GM12875 (cell line): ENCODE measurements at regions not wholly inside any gene's neighbourhood (a gene's known extent, or its start where the extent isn't known, plus 50 kb on each side); places are given as distances from the start of the nearest gene placed in this dataset.

ENCODE experiments used
- H3K4me3 ChIP-seq: one replicate; pipeline ENCODE4 v1.5.1; 2011; ENCODE audit warnings: low read depth, low read length, control low read depth
- TF ChIP-seq, protein P1 (sequence below): IDR thresholded peaks from 2 replicates; pipeline ENCODE4 v1.5.1; 2011; ENCODE audit warnings: low read depth, mild to moderate bottlenecking, control low read depth, inconsistent platforms, low read length, moderate library complexity, borderline replicate concordance; ENCODE audit not compliant: insufficient read depth

DNA sequence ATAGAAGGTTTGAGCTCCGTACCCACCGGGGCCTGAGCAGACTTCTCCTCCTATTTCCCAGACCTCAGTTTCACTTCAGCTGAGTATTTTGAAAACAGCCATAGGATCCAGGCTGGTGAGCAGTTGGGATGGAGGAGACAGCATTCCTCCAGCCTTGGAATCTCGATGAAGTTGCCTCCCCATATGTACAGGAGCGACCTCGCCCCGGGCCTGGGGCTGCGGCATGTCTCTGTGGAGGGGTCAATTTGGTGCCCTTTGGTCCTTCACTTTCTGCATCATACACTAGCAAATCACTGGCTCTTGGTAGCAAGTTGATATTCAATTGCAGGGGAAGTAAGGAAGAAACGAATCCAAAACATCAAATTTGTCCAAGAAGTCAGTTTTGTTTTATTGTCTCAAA is 402.0 kb upstream of the IRX4 start:
- TF ChIP-seq, protein P1, sequence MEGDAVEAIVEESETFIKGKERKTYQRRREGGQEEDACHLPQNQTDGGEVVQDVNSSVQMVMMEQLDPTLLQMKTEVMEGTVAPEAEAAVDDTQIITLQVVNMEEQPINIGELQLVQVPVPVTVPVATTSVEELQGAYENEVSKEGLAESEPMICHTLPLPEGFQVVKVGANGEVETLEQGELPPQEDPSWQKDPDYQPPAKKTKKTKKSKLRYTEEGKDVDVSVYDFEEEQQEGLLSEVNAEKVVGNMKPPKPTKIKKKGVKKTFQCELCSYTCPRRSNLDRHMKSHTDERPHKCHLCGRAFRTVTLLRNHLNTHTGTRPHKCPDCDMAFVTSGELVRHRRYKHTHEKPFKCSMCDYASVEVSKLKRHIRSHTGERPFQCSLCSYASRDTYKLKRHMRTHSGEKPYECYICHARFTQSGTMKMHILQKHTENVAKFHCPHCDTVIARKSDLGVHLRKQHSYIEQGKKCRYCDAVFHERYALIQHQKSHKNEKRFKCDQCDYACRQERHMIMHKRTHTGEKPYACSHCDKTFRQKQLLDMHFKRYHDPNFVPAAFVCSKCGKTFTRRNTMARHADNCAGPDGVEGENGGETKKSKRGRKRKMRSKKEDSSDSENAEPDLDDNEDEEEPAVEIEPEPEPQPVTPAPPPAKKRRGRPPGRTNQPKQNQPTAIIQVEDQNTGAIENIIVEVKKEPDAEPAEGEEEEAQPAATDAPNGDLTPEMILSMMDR: no peak

DNA sequence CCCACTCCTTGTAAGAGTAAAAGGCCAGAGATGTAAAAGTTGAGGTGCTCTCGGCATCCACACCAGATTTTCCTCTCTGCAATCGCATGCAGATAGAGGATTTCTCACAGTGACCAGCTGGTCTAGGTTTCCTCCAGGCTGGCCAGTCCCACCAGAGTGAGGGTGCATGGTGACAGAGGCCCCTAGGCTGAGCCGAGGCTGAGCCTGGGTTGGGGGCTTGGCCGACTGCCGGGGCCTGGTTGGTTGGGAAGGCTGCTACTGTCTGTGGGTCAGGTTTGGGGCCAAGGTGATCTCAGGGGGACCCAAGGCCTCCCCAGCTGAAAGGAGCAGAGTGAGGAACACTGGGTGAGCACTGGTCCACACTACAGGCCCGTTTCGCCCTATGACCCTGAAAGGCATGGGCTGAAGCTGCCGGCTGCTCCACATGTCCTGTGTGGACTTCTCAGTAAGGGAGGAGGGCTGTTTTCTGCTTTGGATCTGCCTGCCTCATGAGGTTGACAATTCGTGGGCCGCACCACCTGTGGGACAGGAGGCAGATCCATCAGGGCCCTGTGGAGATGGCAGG is 400.8 kb upstream of the IRX4 start:
- TF ChIP-seq, protein P1: no peak
- H3K4me3 ChIP-seq: no peak overlapping the region

More for the DNA sequence above, 402.0 kb upstream of the IRX4 start:
- no peak overlapping the region for H3K4me3 ChIP-seq

DNA sequence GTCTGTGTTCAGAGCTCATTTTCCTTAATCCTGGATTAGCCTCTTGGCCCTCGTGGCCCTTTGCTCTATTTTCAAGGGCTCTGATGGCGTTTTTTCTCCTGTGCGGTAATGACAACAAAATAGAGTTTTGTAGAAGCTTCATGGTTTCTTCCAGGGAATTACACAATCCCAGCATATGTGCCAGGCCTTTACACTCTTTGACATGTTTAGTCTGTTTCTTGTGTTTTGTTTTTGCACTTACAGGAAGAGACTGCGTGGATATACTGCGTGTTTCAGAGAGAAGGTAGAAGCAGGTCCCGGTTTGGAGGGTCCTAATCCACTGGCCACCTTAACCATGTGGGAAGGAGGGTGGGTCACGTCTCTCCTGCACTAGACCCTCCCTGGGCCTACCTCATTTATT is 400.2 kb upstream of the IRX4 start:
- TF ChIP-seq, protein P1: no peak
- H3K4me3 ChIP-seq: no peak overlapping the region

DNA sequence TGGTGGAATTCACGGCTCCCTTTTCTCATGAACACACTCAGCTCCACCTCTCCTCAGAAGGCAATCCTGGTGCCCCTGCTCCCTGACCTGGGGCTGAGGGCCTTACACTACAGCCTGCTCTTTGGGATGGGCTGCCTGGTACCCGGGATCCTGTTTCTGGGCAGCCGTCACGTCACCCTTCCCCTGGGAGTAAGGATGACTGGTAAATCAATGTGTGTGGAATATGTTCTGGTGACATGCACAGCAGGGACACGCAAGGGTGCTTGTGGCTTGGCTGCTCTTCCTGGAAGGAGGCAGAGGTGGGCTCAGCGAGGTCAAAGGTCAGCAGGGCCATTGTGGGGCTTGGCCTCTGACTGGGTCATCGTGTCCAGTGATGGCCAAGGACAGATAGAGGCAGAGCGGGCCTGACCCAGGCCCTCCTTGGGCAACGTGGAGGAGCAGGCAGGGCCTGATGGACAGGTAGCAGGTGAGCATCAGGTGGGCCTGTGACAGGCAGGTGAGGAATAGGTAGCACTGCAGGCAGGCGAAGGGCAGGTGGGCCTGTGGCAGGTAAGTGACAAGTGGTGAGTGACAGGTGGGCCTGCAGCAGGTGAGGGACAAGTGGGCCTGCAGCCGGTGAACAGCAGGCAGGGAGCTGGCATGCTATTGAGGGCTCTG is 399.4 kb upstream of the IRX4 start:
- TF ChIP-seq, protein P1: no peak
- H3K4me3 ChIP-seq: no peak overlapping the region

DNA sequence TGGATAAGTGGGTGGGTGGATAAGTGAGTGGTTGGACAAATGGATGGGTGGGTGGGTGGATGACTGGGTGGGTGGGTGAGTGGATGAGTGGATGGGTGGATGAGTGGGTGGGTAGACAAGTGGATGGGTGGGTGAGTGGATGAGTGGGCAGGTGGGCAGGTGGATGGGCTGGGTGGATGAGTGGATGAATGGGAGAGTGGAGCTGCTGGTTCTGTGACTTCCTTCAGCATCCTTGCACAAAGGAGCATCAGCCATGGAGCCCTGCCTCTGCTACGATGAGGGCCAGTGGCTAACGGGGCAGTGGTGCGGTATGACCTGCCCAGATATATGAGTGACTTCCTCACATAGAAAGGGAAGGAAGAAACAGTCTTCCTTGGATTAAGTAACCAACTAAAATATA is 398.7 kb upstream of the IRX4 start:
- no peak overlapping the region for H3K4me3 ChIP-seq

DNA sequence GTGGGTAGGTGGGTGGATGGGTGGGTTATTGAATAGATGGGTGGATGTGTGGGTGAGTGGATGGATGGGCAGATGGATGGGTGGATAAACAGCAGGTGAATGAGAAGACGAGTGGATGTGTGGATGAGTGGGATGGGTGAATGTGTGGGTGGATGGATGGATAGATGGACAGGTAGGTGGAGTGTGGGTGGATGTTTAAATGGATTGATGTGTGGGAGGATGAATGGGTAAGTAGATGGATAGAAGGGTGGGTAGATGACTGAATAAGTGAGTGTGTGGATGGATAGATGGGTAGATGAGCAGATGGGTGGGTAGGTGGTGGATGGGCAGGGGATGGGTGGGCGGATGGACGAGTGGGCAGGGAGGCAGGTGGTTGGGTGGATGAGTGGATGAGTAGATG is 397.6 kb upstream of the IRX4 start:
- no peak overlapping the region for H3K4me3 ChIP-seq
- TF ChIP-seq, protein P1: no peak

More for the DNA sequence above, 398.7 kb upstream of the IRX4 start:
- TF ChIP-seq, protein P1: no peak

DNA sequence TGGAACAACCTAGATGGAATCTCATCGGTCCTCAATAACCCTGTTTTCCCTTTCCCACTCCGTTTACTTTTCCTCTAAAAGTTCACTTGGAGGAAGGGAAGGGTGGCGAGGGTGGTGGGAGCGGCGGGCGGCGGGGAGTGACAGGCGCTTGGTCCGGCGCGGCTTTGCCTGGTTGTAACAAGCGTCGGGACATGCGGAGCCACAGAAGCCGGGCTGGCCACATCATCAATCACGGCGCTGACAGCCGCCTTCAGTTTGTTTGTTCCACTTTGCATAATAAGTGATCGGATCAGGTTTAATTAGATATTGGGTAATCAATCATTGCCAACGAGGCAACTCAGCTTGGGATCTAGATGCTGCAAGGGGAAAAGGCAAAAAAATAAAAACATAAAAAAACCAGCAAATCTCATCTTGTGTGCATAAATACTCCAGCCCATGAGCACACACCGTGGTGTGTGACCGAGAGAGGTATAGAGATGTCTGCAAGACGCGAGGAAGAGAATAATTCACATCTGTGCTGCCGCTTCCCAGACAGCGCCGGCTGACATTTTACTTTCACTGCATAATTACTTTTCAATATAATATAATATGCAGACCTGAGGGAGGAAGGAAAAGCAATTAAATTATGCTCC is 396.2 kb upstream of the IRX4 start:
- TF ChIP-seq, protein P1: no peak

More for the DNA sequence above, 396.2 kb upstream of the IRX4 start:
- H3K4me3 ChIP-seq: no peak overlapping the region
